ENCODE measurements at regions not wholly inside any gene's neighbourhood (a gene's known extent, or its start where the extent isn't known, plus 50 kb on each side); places are given as distances from the start of the nearest gene placed in this dataset.

DNA sequence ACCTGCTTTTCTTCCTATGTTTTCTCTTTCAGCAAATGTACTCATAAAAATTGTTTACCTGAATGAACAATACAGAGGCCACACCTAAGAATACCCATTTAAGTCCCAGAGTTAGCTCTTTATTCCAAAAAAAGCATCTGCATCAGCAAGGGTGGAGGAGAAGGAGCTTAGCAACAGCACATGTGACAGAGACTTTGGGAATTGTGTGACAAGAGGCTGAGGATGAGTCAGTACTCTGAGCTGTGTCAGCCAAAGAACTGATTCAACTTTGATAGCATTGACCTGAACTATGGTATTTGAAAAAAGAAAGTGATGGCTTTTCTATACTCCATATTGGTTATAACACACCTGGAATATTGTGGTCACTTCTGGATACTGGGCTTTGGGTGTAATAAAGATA, 162.7 kb downstream of the ZNF648 start:
- TF ChIP-seq EZH2 (IDR thresholded peaks at IDR 0.05) (no peak), POLR2A (IDR thresholded peaks at IDR 0.05; ENCODE audit: borderline replicate concordance, extremely low read depth, insufficient read depth, insufficient read length) (no peak)
